Colonic mucosa (tissue), 4 donors: ENCODE measurements at regions not wholly inside any gene's neighbourhood (a gene's known extent, or its start where the extent isn't known, plus 50 kb on each side); places are given as distances from the start of the nearest gene placed in this dataset.

Experiments used
- DNase-seq: peaks from one replicate; pipeline ENCODE4 v3.0.0-alpha.2; 2020
- H3K27ac ChIP-seq: fragments of 200-600 bp; one replicate; pipeline ENCODE4 v1.8.0; 2021
- H3K27me3 ChIP-seq: fragments of 200-600 bp; one replicate; pipeline ENCODE4 v1.8.0; 2021
- H3K36me3 ChIP-seq: fragments of 200-600 bp; one replicate; pipeline ENCODE4 v1.8.0; 2021
- H3K4me1 ChIP-seq: fragments of 200-600 bp; one replicate; pipeline ENCODE4 v1.8.0; 2021; ENCODE audit warnings: mild to moderate bottlenecking
- H3K4me3 ChIP-seq: fragments of 200-600 bp; one replicate; pipeline ENCODE4 v1.8.0; 2021
- H3K9ac ChIP-seq, 2 donors: one replicate each; pipeline ENCODE4 v1.7.0; 2013; ENCODE audit warnings: control low read depth in 2 of 2, low read depth in 2 of 2, low read length in 2 of 2
- H3K9me3 ChIP-seq: fragments of 200-600 bp; one replicate; pipeline ENCODE4 v1.8.0; 2021
- CTCF ChIP-seq: fragments of 200-600 bp; IDR thresholded peaks from one replicate; pipeline ENCODE4 v1.8.0; 2022; ENCODE audit warnings: antibody characterized with exemption, mild to moderate bottlenecking
- intact Hi-C: fragments of 100-400 bp; cut with DNase I; formaldehyde crosslinking; loops from one replicate; pipeline ENCODE4 v1.14.1; 2022
- donor health status: healthy.
- donor health status: DM: no; HTN: no; CAD: no.
- donor health status: DM: no; HTN: no; CAD: no.

GRCh38 chr1:80925130-80925805 is 875.5 kb upstream of the ADGRL2 start:
- no peak overlapping the region for H3K4me3 ChIP-seq
- no peaks in the 10 kb centered on the region for H3K27me3 ChIP-seq
- no peak overlapping the region for H3K9ac ChIP-seq
- H3K4me1 ChIP-seq, result no peaks in the 10 kb centered on the region
- intact Hi-C loops, result no loop called here
- no peak for DNase-seq
- H3K36me3 ChIP-seq, result no peaks in the 10 kb centered on the region
- no peaks in the 10 kb centered on the region for H3K9me3 ChIP-seq
- H3K27ac ChIP-seq, result no peak overlapping the region
- TF ChIP-seq CTCF, result no peak

GRCh38 chr1:80924290-80924689 is 876.4 kb upstream of the ADGRL2 start:
- intact Hi-C loops, result no loop called here
- Histone ChIP-seq H3K27me3 (no peaks in the 10 kb centered on the region), H3K4me1 (no peaks in the 10 kb centered on the region), H3K9ac (no peak overlapping the region), H3K9me3 (no peaks in the 10 kb centered on the region), H3K36me3 (no peaks in the 10 kb centered on the region), H3K27ac (no peak overlapping the region), H3K4me3 (no peak overlapping the region)
- no peak for DNase-seq
- TF ChIP-seq CTCF, result no peak

GRCh38 chr1:80922906-80923305 is 877.8 kb upstream of the ADGRL2 start:
- no peak overlapping the region for H3K9ac ChIP-seq
- TF ChIP-seq CTCF, result no peak
- no peaks in the 10 kb centered on the region for H3K27me3 ChIP-seq
- no peak for DNase-seq
- H3K4me1 ChIP-seq, result no peaks in the 10 kb centered on the region
- no peak overlapping the region for H3K4me3 ChIP-seq
- no peak overlapping the region for H3K27ac ChIP-seq
- no peaks in the 10 kb centered on the region for H3K9me3 ChIP-seq
- no peaks in the 10 kb centered on the region for H3K36me3 ChIP-seq
- intact Hi-C loops, result no loop called here

- no peak overlapping the region for H3K4me3 ChIP-seq
- no peak for DNase-seq
- no peaks in the 10 kb centered on the region for H3K27me3 ChIP-seq
- no peak overlapping the region for H3K9ac ChIP-seq
- no peak overlapping the region for H3K27ac ChIP-seq
- no peaks in the 10 kb centered on the region for H3K36me3 ChIP-seq
- TF ChIP-seq CTCF, result no peak
- H3K4me1 ChIP-seq, result no peaks in the 10 kb centered on the region
- intact Hi-C loops, result no loop called here
- no peaks in the 10 kb centered on the region for H3K9me3 ChIP-seq
Measured at GRCh38 chr1:80919426-80919825, 881.3 kb upstream of the ADGRL2 start.

- Histone ChIP-seq H3K27ac (no peak overlapping the region), H3K9me3 (no peaks in the 10 kb centered on the region), H3K4me3 (no peak overlapping the region), H3K9ac (no peak overlapping the region), H3K27me3 (no peaks in the 10 kb centered on the region), H3K4me1 (no peaks in the 10 kb centered on the region), H3K36me3 (no peaks in the 10 kb centered on the region)
- no peak for DNase-seq
- intact Hi-C loops, result no loop called here
- no peak for TF ChIP-seq CTCF
Measured at GRCh38 chr1:80918380-80918779, 882.4 kb upstream of the ADGRL2 start.
